ENCODE measurements at regions not wholly inside any gene's neighbourhood (a gene's known extent, or its start where the extent isn't known, plus 50 kb on each side); places are given as distances from the start of the nearest gene placed in this dataset.

- no peak for TF ChIP-seq EZH2 (IDR thresholded peaks at IDR 0.05; ENCODE audit: low read depth, unreplicated experiment)
- TF ChIP-seq CTCF (conservative IDR thresholded peaks at IDR 0.05; ENCODE audit: low read depth in 2 of 2): no peak
- TF ChIP-seq POLR2AphosphoS5 (IDR thresholded peaks at IDR 0.05; ENCODE audit: low read depth): no peak
- TF ChIP-seq REST (IDR thresholded peaks at IDR 0.05; ENCODE audit: unreplicated experiment): no peak
- no peak for TF ChIP-seq EZH2phosphoT487 (IDR thresholded peaks at IDR 0.05; ENCODE audit: unreplicated experiment)
- TF ChIP-seq ZNF114 (CRISPR knock-in tag; IDR thresholded peaks at IDR 0.05): no peak
- TF ChIP-seq CREB1 (CRISPR knock-in tag; IDR thresholded peaks at IDR 0.05; ENCODE audit: low read depth): no peak
- no peak for TF ChIP-seq JUNB (IDR thresholded peaks at IDR 0.05; ENCODE audit: unreplicated experiment)
These were observed 515.8 kb upstream of the SALL1 start for GRCh38 chr16:51666821-51667220.
